HG02623 (cell line): ENCODE measurements at regions not wholly inside any gene's neighbourhood (a gene's known extent, or its start where the extent isn't known, plus 50 kb on each side); places are given as distances from the start of the nearest gene placed in this dataset.

Experiments
- ATAC-seq: cut with Tn5 transposase; IDR thresholded peaks from one replicate; pipeline ENCODE4 v1.9.1; 2021; ENCODE audit warnings: moderate library complexity; ENCODE audit not compliant: unreplicated experiment

- no peak for ATAC-seq
These were observed 481.3 kb upstream of the CITED2 start for GRCh38 chr6:139855671-139856311.

GRCh38 chr6:139853302-139853992 lies 479.0 kb upstream of the CITED2 start:
- ATAC-seq = no peak

- no peak for ATAC-seq
These were observed 478.2 kb upstream of the CITED2 start for GRCh38 chr6:139852488-139853140.

GRCh38 chr6:139852067-139852466 lies 477.6 kb upstream of the CITED2 start:
- no peak for ATAC-seq

- ATAC-seq = no peak
These were observed 476.8 kb upstream of the CITED2 start for GRCh38 chr6:139851206-139851605.

- ATAC-seq = no peak
These were observed 476.1 kb upstream of the CITED2 start for GRCh38 chr6:139850512-139850911.

- ATAC-seq = no peak
These were observed 473.0 kb upstream of the CITED2 start for GRCh38 chr6:139847457-139847813.

GRCh38 chr6:139846538-139847456 lies 472.3 kb upstream of the CITED2 start:
- ATAC-seq = no peak

GRCh38 chr6:139844907-139845306 lies 470.5 kb upstream of the CITED2 start:
- no peak for ATAC-seq

- ATAC-seq = peak; percentile 88
These were observed 467.4 kb upstream of the CITED2 start for GRCh38 chr6:139841794-139842215.

GRCh38 chr6:139839506-139840156 lies 465.2 kb upstream of the CITED2 start:
- no peak for ATAC-seq

GRCh38 chr6:139834232-139834631 lies 459.8 kb upstream of the CITED2 start:
- ATAC-seq = no peak

- no peak for ATAC-seq
These were observed 459.1 kb upstream of the CITED2 start for GRCh38 chr6:139833592-139833991.

GRCh38 chr6:139832493-139833305 lies 458.3 kb upstream of the CITED2 start:
- no peak for ATAC-seq

- ATAC-seq = no peak
These were observed 455.1 kb upstream of the CITED2 start for GRCh38 chr6:139829576-139829975.

- no peak for ATAC-seq
These were observed 454.5 kb upstream of the CITED2 start for GRCh38 chr6:139828751-139829519.

GRCh38 chr6:139825935-139826374 lies 451.5 kb upstream of the CITED2 start:
- ATAC-seq = no peak

GRCh38 chr6:139824864-139825263 lies 450.4 kb upstream of the CITED2 start:
- no peak for ATAC-seq

- ATAC-seq = no peak
These were observed 449.3 kb upstream of the CITED2 start for GRCh38 chr6:139823808-139824126.
